ENCODE measurements at regions not wholly inside any gene's neighbourhood (a gene's known extent, or its start where the extent isn't known, plus 50 kb on each side); places are given as distances from the start of the nearest gene placed in this dataset.

- TF ChIP-seq, protein P1, sequence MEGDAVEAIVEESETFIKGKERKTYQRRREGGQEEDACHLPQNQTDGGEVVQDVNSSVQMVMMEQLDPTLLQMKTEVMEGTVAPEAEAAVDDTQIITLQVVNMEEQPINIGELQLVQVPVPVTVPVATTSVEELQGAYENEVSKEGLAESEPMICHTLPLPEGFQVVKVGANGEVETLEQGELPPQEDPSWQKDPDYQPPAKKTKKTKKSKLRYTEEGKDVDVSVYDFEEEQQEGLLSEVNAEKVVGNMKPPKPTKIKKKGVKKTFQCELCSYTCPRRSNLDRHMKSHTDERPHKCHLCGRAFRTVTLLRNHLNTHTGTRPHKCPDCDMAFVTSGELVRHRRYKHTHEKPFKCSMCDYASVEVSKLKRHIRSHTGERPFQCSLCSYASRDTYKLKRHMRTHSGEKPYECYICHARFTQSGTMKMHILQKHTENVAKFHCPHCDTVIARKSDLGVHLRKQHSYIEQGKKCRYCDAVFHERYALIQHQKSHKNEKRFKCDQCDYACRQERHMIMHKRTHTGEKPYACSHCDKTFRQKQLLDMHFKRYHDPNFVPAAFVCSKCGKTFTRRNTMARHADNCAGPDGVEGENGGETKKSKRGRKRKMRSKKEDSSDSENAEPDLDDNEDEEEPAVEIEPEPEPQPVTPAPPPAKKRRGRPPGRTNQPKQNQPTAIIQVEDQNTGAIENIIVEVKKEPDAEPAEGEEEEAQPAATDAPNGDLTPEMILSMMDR (IDR thresholded peaks at IDR 0.05): no peak
- intact Hi-C loops (cut with DNase I): no loop called here
- Histone ChIP-seq H3K9me3 (no peaks in the 10 kb centered on the region), H3K27me3 (no peaks in the 10 kb centered on the region), H3K4me3 (no peak overlapping the region), H3K4me1 (no peaks in the 10 kb centered on the region), H3K9ac (ENCODE audit: low read depth in 2 of 2, low read length in 2 of 2) (no peak overlapping the region), H3K36me3 (no peaks in the 10 kb centered on the region), H3K27ac (no peak overlapping the region)
- DNase-seq: no peak
These were observed 388.8 kb downstream of the THBS2 start for GRCh38 chr6:168864541-168865460.

DNA sequence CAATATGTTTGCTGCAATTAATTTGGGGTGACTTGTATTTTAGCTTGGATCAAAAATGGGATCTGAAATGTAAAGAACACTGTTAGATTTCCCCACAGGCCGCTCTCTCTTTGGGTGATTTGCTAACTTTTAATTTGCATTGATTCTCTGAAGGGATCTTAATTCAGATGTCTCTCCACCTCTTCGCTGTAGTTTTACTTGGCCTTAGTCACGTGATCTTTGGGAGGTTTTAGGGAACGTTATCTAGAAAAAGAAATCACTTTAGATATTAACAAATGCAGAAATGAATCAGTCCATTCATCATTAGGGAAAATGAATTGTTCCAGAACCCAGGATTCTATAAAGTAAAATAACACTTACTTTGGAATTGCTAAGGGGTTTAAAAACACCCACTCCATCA, 390.2 kb downstream of the THBS2 start:
- no peaks in the 10 kb centered on the region for H3K4me1 ChIP-seq
- H3K27ac ChIP-seq: no peak overlapping the region
- no peak overlapping the region for H3K4me3 ChIP-seq
- H3K27me3 ChIP-seq: no peaks in the 10 kb centered on the region
- no peaks in the 10 kb centered on the region for H3K36me3 ChIP-seq
- H3K9ac ChIP-seq (ENCODE audit: low read depth in 2 of 2, low read length in 2 of 2): no peak overlapping the region
- DNase-seq: no peak
- no peaks in the 10 kb centered on the region for H3K9me3 ChIP-seq
- intact Hi-C loops (cut with DNase I): no loop called here
- TF ChIP-seq, protein P1 (IDR thresholded peaks at IDR 0.05): no peak

DNA sequence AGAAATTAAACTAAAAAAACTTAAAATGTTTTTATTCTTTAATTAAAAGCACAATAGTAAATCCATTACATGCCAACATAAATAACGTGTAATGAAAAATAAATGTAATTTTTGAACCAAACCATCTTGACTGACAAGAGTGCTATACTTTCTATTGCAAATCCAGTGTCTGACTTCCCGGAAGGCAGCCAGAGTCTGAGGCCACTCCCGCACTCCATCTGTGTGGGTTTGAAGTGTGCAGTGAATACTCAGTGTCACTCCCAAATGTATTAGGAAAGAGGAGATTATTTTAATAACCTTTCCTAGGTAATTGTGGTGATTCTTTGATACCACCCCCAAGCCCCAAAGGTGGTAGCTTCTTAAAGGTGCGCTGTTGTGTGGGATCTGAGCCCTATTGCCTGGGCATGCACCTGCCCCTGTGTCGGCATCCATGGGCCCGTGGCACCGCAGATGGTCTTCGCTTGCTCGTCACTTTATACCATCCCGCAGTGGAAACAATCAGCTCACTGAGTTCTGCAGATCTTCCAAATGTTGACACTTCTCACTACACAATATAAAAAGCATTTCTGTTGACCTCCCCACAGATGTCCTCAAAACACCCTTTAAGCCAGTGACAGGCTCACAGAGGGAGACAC, 391.2 kb downstream of the THBS2 start:
- Histone ChIP-seq H3K27ac (no peak overlapping the region), H3K9ac (ENCODE audit: low read depth in 2 of 2, low read length in 2 of 2) (no peak overlapping the region), H3K4me3 (no peak overlapping the region), H3K9me3 (no peaks in the 10 kb centered on the region), H3K27me3 (no peaks in the 10 kb centered on the region), H3K4me1 (no peaks in the 10 kb centered on the region), H3K36me3 (no peaks in the 10 kb centered on the region)
- TF ChIP-seq, protein P1 (IDR thresholded peaks at IDR 0.05): no peak
- intact Hi-C loops (cut with DNase I): no loop called here
- no peak for DNase-seq

GRCh38 chr6:168860987-168861386, 392.7 kb downstream of the THBS2 start:
- Histone ChIP-seq H3K27me3 (no peaks in the 10 kb centered on the region), H3K36me3 (no peaks in the 10 kb centered on the region), H3K9ac (ENCODE audit: low read depth in 2 of 2, low read length in 2 of 2) (no peak overlapping the region), H3K4me3 (no peak overlapping the region), H3K27ac (no peak overlapping the region), H3K9me3 (no peaks in the 10 kb centered on the region), H3K4me1 (no peaks in the 10 kb centered on the region)
- TF ChIP-seq, protein P1 (IDR thresholded peaks at IDR 0.05): no peak
- no peak for DNase-seq
- intact Hi-C loops (cut with DNase I): no loop called here

- Histone ChIP-seq H3K9ac (ENCODE audit: low read depth in 2 of 2, low read length in 2 of 2) (no peak overlapping the region), H3K27me3 (no peaks in the 10 kb centered on the region), H3K9me3 (no peaks in the 10 kb centered on the region), H3K4me1 (no peaks in the 10 kb centered on the region), H3K36me3 (no peaks in the 10 kb centered on the region), H3K27ac (no peak overlapping the region), H3K4me3 (no peak overlapping the region)
- TF ChIP-seq, protein P1 (IDR thresholded peaks at IDR 0.05): no peak
- DNase-seq: no peak
- intact Hi-C loops (cut with DNase I): no loop called here
These were observed 393.3 kb downstream of the THBS2 start for GRCh38 chr6:168860341-168860740.
